Fibroblast of lung (primary cell): ENCODE measurements at regions not wholly inside any gene's neighbourhood (a gene's known extent, or its start where the extent isn't known, plus 50 kb on each side); places are given as distances from the start of the nearest gene placed in this dataset.

Source experiments
- EZH2 ChIP-seq: IDR thresholded peaks from 2 replicates; pipeline ENCODE4 v1.5.1; 2012; ENCODE audit warnings: low read length, control low read depth, mild to moderate bottlenecking; ENCODE audit errors: missing control alignments
- TF ChIP-seq, protein P1 (sequence below), 2 donors: IDR thresholded peaks in 1 of 2; conservative IDR thresholded peaks in 1 of 2; 1 replicate in 1 of 2; 2 replicates in 1 of 2; pipeline ENCODE4 v1.5.1; 2011 to 2012; ENCODE audit warnings: low read length in 2 of 2, control low read depth in 1 of 2, inconsistent platforms in 1 of 2, low read depth in 1 of 2, mild to moderate bottlenecking in 1 of 2

DNA sequence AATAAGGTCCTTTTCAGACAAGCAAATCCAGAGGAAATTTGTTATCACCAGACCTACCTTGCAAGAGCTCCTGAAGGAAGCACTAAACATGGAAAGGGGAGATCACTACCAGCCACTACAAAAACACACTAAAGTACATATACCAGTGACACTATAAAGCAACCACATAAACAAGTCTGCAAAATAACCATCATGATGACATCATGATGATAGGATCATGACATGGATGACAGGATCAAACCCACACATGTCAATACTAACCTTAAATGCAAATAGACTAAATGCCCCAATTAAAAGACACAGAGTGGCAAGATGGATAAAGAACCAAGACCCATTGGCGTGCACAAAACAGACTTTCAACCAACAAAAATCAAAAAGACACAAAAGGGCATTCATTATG lies 688.8 kb upstream of the NR5A2 start:
- TF ChIP-seq EZH2 = no peak
- TF ChIP-seq, protein P1, sequence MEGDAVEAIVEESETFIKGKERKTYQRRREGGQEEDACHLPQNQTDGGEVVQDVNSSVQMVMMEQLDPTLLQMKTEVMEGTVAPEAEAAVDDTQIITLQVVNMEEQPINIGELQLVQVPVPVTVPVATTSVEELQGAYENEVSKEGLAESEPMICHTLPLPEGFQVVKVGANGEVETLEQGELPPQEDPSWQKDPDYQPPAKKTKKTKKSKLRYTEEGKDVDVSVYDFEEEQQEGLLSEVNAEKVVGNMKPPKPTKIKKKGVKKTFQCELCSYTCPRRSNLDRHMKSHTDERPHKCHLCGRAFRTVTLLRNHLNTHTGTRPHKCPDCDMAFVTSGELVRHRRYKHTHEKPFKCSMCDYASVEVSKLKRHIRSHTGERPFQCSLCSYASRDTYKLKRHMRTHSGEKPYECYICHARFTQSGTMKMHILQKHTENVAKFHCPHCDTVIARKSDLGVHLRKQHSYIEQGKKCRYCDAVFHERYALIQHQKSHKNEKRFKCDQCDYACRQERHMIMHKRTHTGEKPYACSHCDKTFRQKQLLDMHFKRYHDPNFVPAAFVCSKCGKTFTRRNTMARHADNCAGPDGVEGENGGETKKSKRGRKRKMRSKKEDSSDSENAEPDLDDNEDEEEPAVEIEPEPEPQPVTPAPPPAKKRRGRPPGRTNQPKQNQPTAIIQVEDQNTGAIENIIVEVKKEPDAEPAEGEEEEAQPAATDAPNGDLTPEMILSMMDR (conservative IDR thresholded peaks at IDR 0.05 in 1 of 2, IDR thresholded peaks at IDR 0.05 in 1 of 2; ENCODE audit: low read depth in 1 of 2, low read length in 2 of 2) = no peak
